Large intestine (tissue), 3 donors: ENCODE measurements at regions not wholly inside any gene's neighbourhood (a gene's known extent, or its start where the extent isn't known, plus 50 kb on each side); places are given as distances from the start of the nearest gene placed in this dataset.

ENCODE experiments used
- DNase-seq, 2 donors: peaks; one replicate each; pipeline versions ENCODE4 v3.0.0 to v3.0.0-alpha.2; 2013
- H3K27ac ChIP-seq: one replicate; pipeline ENCODE4 v1.5.1; 2013; ENCODE audit warnings: low read length
- H3K27me3 ChIP-seq: 2 replicates; pipeline ENCODE4 v1.6.1; 2013; ENCODE audit warnings: low read length; ENCODE audit not compliant: control insufficient read depth, insufficient read depth
- H3K36me3 ChIP-seq: 2 replicates; pipeline ENCODE4 v1.6.1; 2013; ENCODE audit warnings: low read length; ENCODE audit not compliant: control insufficient read depth, insufficient read depth
- H3K4me1 ChIP-seq: one replicate; pipeline ENCODE4 v1.6.1; 2013; ENCODE audit warnings: low read length; ENCODE audit not compliant: control insufficient read depth, insufficient read depth
- H3K4me3 ChIP-seq: one replicate; pipeline ENCODE4 v1.5.1; 2013; ENCODE audit warnings: low read length
- H3K9me3 ChIP-seq: one replicate; pipeline ENCODE4 v1.6.1; 2013; ENCODE audit warnings: mild to moderate bottlenecking, low read depth, low read length, moderate library complexity; ENCODE audit not compliant: control insufficient read depth
- WGBS: methylation state at CpG from one replicate; pipeline ENCODE4 v1.1.5; 2013; ENCODE audit warnings: low lambda C conversion rate; ENCODE audit not compliant: insufficient coverage; 5-methylcytosine and 5-hydroxymethylcytosine counted together

DNA sequence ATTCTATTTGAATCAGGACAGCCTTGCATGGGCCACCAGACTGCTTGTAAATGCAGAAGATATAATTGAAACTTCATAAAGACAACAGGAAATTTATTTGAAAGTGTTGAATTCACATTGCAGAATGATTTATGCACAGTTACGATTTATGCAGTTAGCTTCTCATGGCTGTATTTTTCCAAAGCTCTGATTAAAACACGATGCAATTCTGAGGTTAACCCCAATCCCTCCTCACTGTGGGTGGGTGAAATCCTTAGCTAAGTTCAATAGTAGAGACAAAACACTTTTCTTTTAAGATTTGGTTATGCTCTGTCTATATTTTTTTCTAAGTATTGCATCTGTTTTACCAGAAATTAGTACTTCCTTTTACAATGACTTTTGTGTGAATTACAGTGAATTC lies 728.8 kb upstream of the IGFBP3 start:
- H3K4me1 ChIP-seq, result peaks cover 15% of the 10 kb centered on the region
- WGBS, result 100% methylated on average over 1 of the region's 2 CpGs

DNA sequence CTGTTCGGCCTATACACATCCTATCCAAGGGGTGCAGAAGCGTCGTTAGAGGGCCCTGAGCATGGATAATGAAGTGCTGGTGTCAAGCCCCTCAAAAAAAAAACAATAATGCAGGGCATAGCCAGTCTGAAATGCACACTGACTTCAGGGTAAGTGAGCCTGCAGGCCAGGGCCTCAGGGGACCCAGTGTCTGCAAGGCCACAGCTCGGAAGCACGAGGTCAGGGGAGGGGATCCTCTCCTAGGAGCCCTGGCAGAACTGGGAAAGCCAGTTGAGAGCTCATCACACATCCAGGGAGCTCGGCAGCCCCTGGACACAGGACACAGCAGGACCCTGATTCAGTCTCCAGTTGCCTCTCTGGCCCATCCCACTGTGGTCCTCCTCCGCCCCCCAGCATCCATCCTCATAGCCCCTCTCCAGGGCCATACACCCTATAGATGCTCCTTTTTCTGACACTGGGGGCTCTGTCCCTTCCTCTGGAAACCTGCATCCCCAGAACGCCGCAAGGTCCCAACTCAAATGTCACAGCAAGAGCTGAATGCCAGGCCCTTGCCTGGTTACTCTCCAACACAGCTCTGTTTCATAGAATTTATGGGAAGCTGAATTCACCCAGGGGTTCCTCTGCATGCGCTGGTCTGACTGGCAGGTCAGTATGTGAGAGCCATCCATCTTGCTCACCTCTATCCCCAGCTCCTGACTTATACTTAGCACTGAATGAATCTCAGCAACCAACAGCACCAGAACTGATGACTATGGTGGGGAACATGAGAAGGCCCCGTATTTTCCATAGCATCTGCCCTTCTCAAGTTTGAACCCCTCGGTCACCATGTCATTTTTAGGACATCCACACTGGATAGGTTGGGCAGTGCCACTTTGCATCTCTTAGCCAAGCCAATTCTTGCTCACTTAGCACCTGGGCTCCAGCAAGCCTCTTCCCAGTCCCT lies 717.0 kb upstream of the IGFBP3 start:
- no peak overlapping the region for H3K4me3 ChIP-seq
- WGBS, result no CpG with 5 or more reads among the region's 12 CpGs
- no peaks in the 10 kb centered on the region for H3K27me3 ChIP-seq
- no peaks in the 10 kb centered on the region for H3K4me1 ChIP-seq
- H3K27ac ChIP-seq, result no peak overlapping the region
- no peak for DNase-seq
- H3K9me3 ChIP-seq, result no peaks in the 10 kb centered on the region
- no peaks in the 10 kb centered on the region for H3K36me3 ChIP-seq

More for the DNA sequence above, 728.8 kb upstream of the IGFBP3 start:
- Histone ChIP-seq H3K27ac (no peak overlapping the region), H3K4me3 (no peak overlapping the region), H3K9me3 (peaks cover 7% of the 10 kb centered on the region), H3K27me3 (no peaks in the 10 kb centered on the region), H3K36me3 (no peaks in the 10 kb centered on the region)
- no peak for DNase-seq

DNA sequence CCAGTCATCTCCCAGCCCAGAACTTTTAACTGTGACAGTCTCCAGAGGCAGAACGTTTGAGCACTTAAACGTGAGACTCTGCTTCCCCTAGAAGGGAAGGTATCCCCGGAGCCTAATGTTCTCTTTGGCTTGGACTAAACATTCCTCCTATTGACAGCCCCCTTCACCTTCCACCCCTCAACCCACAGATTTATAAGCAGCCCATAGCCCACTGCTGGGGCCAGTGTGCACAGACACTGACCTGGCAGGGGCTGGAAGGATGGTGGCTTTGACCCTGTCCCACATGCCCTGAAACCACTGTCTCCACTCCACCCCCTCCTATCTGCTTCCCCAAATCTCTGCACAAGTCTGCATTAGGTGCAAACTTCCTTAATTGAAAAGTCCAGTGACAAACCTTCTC lies 715.0 kb upstream of the IGFBP3 start:
- WGBS, result no CpG with 5 or more reads among the region's 3 CpGs

GRCh38 chr7:46633630-46634240 lies 712.7 kb upstream of the IGFBP3 start:
- WGBS, result 100% methylated on average over 1 of the region's 4 CpGs
- no peaks in the 10 kb centered on the region for H3K9me3 ChIP-seq
- DNase-seq, result no peak

More for the DNA sequence above, 715.0 kb upstream of the IGFBP3 start:
- Histone ChIP-seq H3K4me3 (no peak overlapping the region), H3K4me1 (no peaks in the 10 kb centered on the region), H3K27ac (no peak overlapping the region), H3K27me3 (no peaks in the 10 kb centered on the region), H3K36me3 (no peaks in the 10 kb centered on the region), H3K9me3 (no peaks in the 10 kb centered on the region)
- no peak for DNase-seq

DNA sequence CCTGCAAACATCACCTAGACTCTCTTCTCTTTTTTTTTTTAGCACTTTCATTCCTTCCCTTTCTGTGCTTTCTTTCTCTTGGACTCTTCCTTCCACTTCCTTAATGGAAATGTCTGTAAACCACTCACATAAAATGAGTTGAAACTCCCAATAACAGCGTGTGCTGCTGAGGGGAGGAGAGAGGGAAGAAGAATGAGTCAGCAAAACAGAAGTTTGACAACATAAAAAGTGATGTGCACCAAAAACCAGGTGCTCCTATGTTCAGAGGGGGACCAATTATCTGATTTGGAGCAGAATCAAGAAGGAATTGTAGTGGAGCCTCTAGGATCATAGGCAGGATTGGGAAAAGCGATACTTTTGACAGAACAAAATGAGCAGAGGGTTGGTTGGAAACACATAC lies 712.1 kb upstream of the IGFBP3 start:
- H3K36me3 ChIP-seq, result no peaks in the 10 kb centered on the region
- H3K27me3 ChIP-seq, result no peaks in the 10 kb centered on the region
- no peaks in the 10 kb centered on the region for H3K4me1 ChIP-seq
- DNase-seq, result no peak
- no peak overlapping the region for H3K4me3 ChIP-seq
- no peak overlapping the region for H3K27ac ChIP-seq
- H3K9me3 ChIP-seq, result no peaks in the 10 kb centered on the region
- 100% methylated on average over 1 of the region's 2 CpGs for WGBS

More at GRCh38 chr7:46633630-46634240, 712.7 kb upstream of the IGFBP3 start:
- Histone ChIP-seq H3K27me3 (no peaks in the 10 kb centered on the region), H3K4me1 (no peaks in the 10 kb centered on the region), H3K27ac (no peak overlapping the region), H3K4me3 (no peak overlapping the region), H3K36me3 (no peaks in the 10 kb centered on the region)

- DNase-seq, result no peak
- Histone ChIP-seq H3K4me3 (no peak overlapping the region), H3K36me3 (no peaks in the 10 kb centered on the region), H3K4me1 (no peaks in the 10 kb centered on the region), H3K9me3 (no peaks in the 10 kb centered on the region), H3K27ac (no peak overlapping the region), H3K27me3 (no peaks in the 10 kb centered on the region)
- no CpG with 5 or more reads among the region's 2 CpGs for WGBS
These were observed 709.0 kb upstream of the IGFBP3 start for GRCh38 chr7:46630031-46630430.

- Histone ChIP-seq H3K9me3 (no peaks in the 10 kb centered on the region), H3K4me3 (no peak overlapping the region), H3K27me3 (no peaks in the 10 kb centered on the region), H3K36me3 (no peaks in the 10 kb centered on the region), H3K4me1 (no peaks in the 10 kb centered on the region), H3K27ac (no peak overlapping the region)
- WGBS, result no CpG with 5 or more reads among the region's 1 CpG
- DNase-seq, result no peak
These were observed 707.3 kb upstream of the IGFBP3 start for GRCh38 chr7:46628389-46628788.

GRCh38 chr7:46626691-46627310 lies 705.7 kb upstream of the IGFBP3 start:
- no peaks in the 10 kb centered on the region for H3K36me3 ChIP-seq

DNA sequence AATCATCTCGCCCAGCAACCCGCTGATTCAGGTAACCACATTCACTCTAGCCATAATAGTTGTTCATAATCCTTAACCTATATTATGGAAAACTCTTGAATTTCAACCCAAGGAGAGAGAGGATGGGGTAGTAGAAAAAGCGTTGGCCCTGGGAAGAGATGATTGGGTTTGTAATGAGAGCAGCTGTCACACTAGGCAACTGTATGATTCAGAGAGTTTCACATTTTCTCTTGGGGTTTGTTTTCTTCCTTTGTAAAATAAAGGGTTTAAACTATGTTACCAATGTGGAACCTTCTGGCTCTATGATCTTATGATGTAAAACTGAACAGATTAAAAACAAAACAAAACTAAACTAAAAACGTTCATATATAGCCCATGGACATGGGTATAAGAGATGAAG lies 705.2 kb upstream of the IGFBP3 start:
- no peaks in the 10 kb centered on the region for H3K27me3 ChIP-seq
- no CpG with 5 or more reads among the region's 4 CpGs for WGBS
- no peaks in the 10 kb centered on the region for H3K36me3 ChIP-seq

More at GRCh38 chr7:46626691-46627310, 705.7 kb upstream of the IGFBP3 start:
- no peak for DNase-seq
- H3K27me3 ChIP-seq, result no peaks in the 10 kb centered on the region
- H3K4me1 ChIP-seq, result no peaks in the 10 kb centered on the region
- WGBS, result 100% methylated on average over 1 of the region's 5 CpGs
- no peaks in the 10 kb centered on the region for H3K9me3 ChIP-seq
- no peak overlapping the region for H3K4me3 ChIP-seq
- no peak overlapping the region for H3K27ac ChIP-seq

GRCh38 chr7:46625032-46625431 lies 704.0 kb upstream of the IGFBP3 start:
- H3K36me3 ChIP-seq, result no peaks in the 10 kb centered on the region
- WGBS, result no CpG with 5 or more reads among the region's 2 CpGs
- no peaks in the 10 kb centered on the region for H3K27me3 ChIP-seq
- no peaks in the 10 kb centered on the region for H3K4me1 ChIP-seq
- no peak overlapping the region for H3K4me3 ChIP-seq
- no peak overlapping the region for H3K27ac ChIP-seq
- DNase-seq, result no peak
- H3K9me3 ChIP-seq, result no peaks in the 10 kb centered on the region

More for the DNA sequence above, 705.2 kb upstream of the IGFBP3 start:
- Histone ChIP-seq H3K27ac (no peak overlapping the region), H3K4me3 (no peak overlapping the region), H3K4me1 (no peaks in the 10 kb centered on the region), H3K9me3 (no peaks in the 10 kb centered on the region)
- DNase-seq, result no peak
